Dedifferentiated amniotic fluid mesenchymal stem cell (primary cell): ENCODE measurements at regions not wholly inside any gene's neighbourhood (a gene's known extent, or its start where the extent isn't known, plus 50 kb on each side); places are given as distances from the start of the nearest gene placed in this dataset.
"Not testable (repeated sequence)": the region's sequence is repeated elsewhere in the genome, so short reads cannot be mapped to it uniquely, and the experiment has no call there.

Experiments used
- DNase-seq: peaks from one replicate; pipeline ENCODE4 v3.0.0-alpha.2; 2016; ENCODE audit errors: extremely low spot score

GRCh38 chr5:84885485-84886258 is 501.0 kb upstream of the EDIL3 start:
- peak; percentile 80 for DNase-seq

- DNase-seq = no peak
Observed at GRCh38 chr5:84881737-84882136, 497.1 kb upstream of the EDIL3 start.

GRCh38 chr5:84874196-84874595 is 489.5 kb upstream of the EDIL3 start:
- DNase-seq = no peak

- no peak for DNase-seq
Observed at GRCh38 chr5:84872768-84873167, 488.1 kb upstream of the EDIL3 start.

- no peak for DNase-seq
Observed at GRCh38 chr5:84870369-84870768, 485.7 kb upstream of the EDIL3 start.

- no peak for DNase-seq
Observed at GRCh38 chr5:84869675-84870074, 485.0 kb upstream of the EDIL3 start.

- DNase-seq = not testable (repeated sequence)
Observed at GRCh38 chr5:84863936-84864335, 479.3 kb upstream of the EDIL3 start.

- DNase-seq = no peak
Observed at GRCh38 chr5:84863020-84863419, 478.3 kb upstream of the EDIL3 start.

- no peak for DNase-seq
Observed at GRCh38 chr5:84862132-84862531, 477.5 kb upstream of the EDIL3 start.

GRCh38 chr5:84861306-84861705 is 476.6 kb upstream of the EDIL3 start:
- DNase-seq = no peak

GRCh38 chr5:84859056-84859455 is 474.4 kb upstream of the EDIL3 start:
- no peak for DNase-seq

GRCh38 chr5:84831701-84832100 is 447.0 kb upstream of the EDIL3 start:
- no peak for DNase-seq

GRCh38 chr5:84830265-84830664 is 445.6 kb upstream of the EDIL3 start:
- no peak for DNase-seq

GRCh38 chr5:84825606-84826005 is 440.9 kb upstream of the EDIL3 start:
- no peak for DNase-seq

- DNase-seq = no peak
Observed at GRCh38 chr5:84821924-84822323, 437.2 kb upstream of the EDIL3 start.

- DNase-seq = no peak
Observed at GRCh38 chr5:84817953-84818352, 433.3 kb upstream of the EDIL3 start.

- no peak for DNase-seq
Observed at GRCh38 chr5:84816746-84817547, 432.3 kb upstream of the EDIL3 start.

GRCh38 chr5:84816160-84816559 is 431.5 kb upstream of the EDIL3 start:
- DNase-seq = no peak

GRCh38 chr5:84805473-84805872 is 420.8 kb upstream of the EDIL3 start:
- DNase-seq = no peak

- no peak for DNase-seq
Observed at GRCh38 chr5:84796399-84796798, 411.7 kb upstream of the EDIL3 start.

GRCh38 chr5:84794486-84795035 is 409.9 kb upstream of the EDIL3 start:
- DNase-seq = no peak

GRCh38 chr5:84791730-84792129 is 407.1 kb upstream of the EDIL3 start:
- DNase-seq = no peak

- DNase-seq = no peak
Observed at GRCh38 chr5:84791138-84791537, 406.5 kb upstream of the EDIL3 start.
